Endothelial cell of umbilical vein (primary cell): ENCODE measurements at regions not wholly inside any gene's neighbourhood (a gene's known extent, or its start where the extent isn't known, plus 50 kb on each side); places are given as distances from the start of the nearest gene placed in this dataset.

Experiments used
- BruUV-seq: library from RNA; stranded (reverse); fragments of 400-500 nt; replicated peaks from 2 replicates; lab custom pipeline; 2021; lab: Mats Ljungman, UMichigan
- CTCF ChIA-PET: fragments of 300-600, 350-600 bp; sonication (Branson Sonifier 250); formaldehyde crosslinking; loops from one replicate; lab custom pipeline; 2021; ENCODE audit warnings: antibody characterized with exemption, inconsistent platforms; lab: Charles Lee
- POLR2A ChIA-PET: fragments of 300-600, 350-600 bp; sonication (Branson Sonifier 250); formaldehyde crosslinking; loops from one replicate; lab custom pipeline; 2021; ENCODE audit warnings: antibody characterized with exemption, inconsistent platforms; lab: Charles Lee
- DNase-seq: peaks from one replicate; pipeline ENCODE4 v3.0.0-alpha.2; 2011; ENCODE audit warnings: low read depth, low spot score
- FAIRE-seq: peaks from 2 replicates; lab custom pipeline; 2011; peaks lifted over from hg19 to GRCh38; lab: Jason Lieb, UNC
- H2AFZ ChIP-seq: 2 replicates; pipeline ENCODE4 v1.6.0; 2012; ENCODE audit warnings: low read depth, low read length, control low read depth, inconsistent platforms
- H3K27ac ChIP-seq: 2 replicates; pipeline ENCODE4 v1.5.1; 2011; ENCODE audit warnings: low read depth, mild to moderate bottlenecking, control low read depth, low read length, moderate library complexity; ENCODE audit not compliant: insufficient read depth
- H3K27me3 ChIP-seq, 2 experiments: 2 replicates each; pipeline versions ENCODE4 v1.6.0 to v1.6.1; 2011; ENCODE audit warnings: low read length in 2 of 2, mixed read lengths in 1 of 2; ENCODE audit not compliant: control insufficient read depth in 2 of 2, insufficient read depth in 2 of 2
- H3K36me3 ChIP-seq, 2 experiments: 2 replicates in 1 of 2; 3 replicates in 1 of 2; pipeline ENCODE4 v1.5.1; 2011; ENCODE audit warnings: low read length in 2 of 2, mild to moderate bottlenecking in 1 of 2, moderate library complexity in 1 of 2; ENCODE audit not compliant: control insufficient read depth in 2 of 2, insufficient read depth in 2 of 2; ENCODE audit errors: extremely low read depth in 1 of 2
- H3K4me1 ChIP-seq: 3 replicates; pipeline ENCODE4 v1.5.1; 2011; ENCODE audit warnings: mild to moderate bottlenecking, low read length; ENCODE audit not compliant: control insufficient read depth, insufficient read depth; ENCODE audit errors: extremely low read depth
- H3K4me2 ChIP-seq: 2 replicates; pipeline ENCODE4 v1.6.1; 2011; ENCODE audit warnings: low read length, control low read depth, mixed read lengths; ENCODE audit not compliant: insufficient read depth
- H3K4me3 ChIP-seq, 3 experiments: fragments of 200-600 bp in 1 of 3; sonication (generic), shearing (Covaris generic) in 1 of 3; replicated peaks in 1 of 3; 2 replicates each; pipeline ENCODE4 v1.5.1; 2011 to 2016; ENCODE audit warnings: control low read depth in 3 of 3, low read length in 3 of 3, mild to moderate bottlenecking in 2 of 3, inconsistent platforms in 1 of 3, low read depth in 1 of 3, moderate library complexity in 1 of 3; ENCODE audit not compliant: insufficient read depth in 1 of 3
- H3K79me2 ChIP-seq: 2 replicates; pipeline ENCODE4 v1.6.0; 2012; ENCODE audit warnings: low read length, inconsistent platforms; ENCODE audit not compliant: control insufficient read depth, insufficient read depth
- H3K9ac ChIP-seq: replicated peaks from 2 replicates; pipeline ENCODE3; 2011; ENCODE audit warnings: low read length, control low read depth; ENCODE audit not compliant: insufficient read depth; ENCODE audit errors: extremely low read depth
- H3K9me1 ChIP-seq: replicated peaks from 3 replicates; pipeline ENCODE4 v1.6.0; 2011; ENCODE audit warnings: mild to moderate bottlenecking, low read length; ENCODE audit not compliant: control insufficient read depth, insufficient read depth; ENCODE audit errors: extremely low read depth
- H3K9me3 ChIP-seq: replicated peaks from 2 replicates; pipeline ENCODE4 v1.5.1; 2012; ENCODE audit warnings: low read length, inconsistent platforms; ENCODE audit not compliant: control insufficient read depth, insufficient read depth
- H4K20me1 ChIP-seq: replicated peaks from 2 replicates; pipeline ENCODE3; 2011; ENCODE audit warnings: mild to moderate bottlenecking, low read length; ENCODE audit not compliant: control insufficient read depth, insufficient read depth; ENCODE audit errors: extremely low read depth
- CTCF ChIP-seq, 2 donors: IDR thresholded peaks; 1 replicate in 1 of 2; 2 replicates in 1 of 2; pipeline ENCODE4 v1.5.1; 2011; ENCODE audit warnings: low read length in 2 of 2, mild to moderate bottlenecking in 2 of 2, moderate library complexity in 2 of 2, control low read depth in 1 of 2, inconsistent platforms in 1 of 2, low read depth in 1 of 2; ENCODE audit not compliant: insufficient read depth in 1 of 2; ENCODE audit errors: extremely low read depth in 1 of 2
- EZH2 ChIP-seq: IDR thresholded peaks from 2 replicates; pipeline ENCODE4 v1.6.1; 2012; ENCODE audit warnings: borderline replicate concordance, low read depth, mild to moderate bottlenecking, moderate library complexity, low read length, inconsistent platforms; ENCODE audit not compliant: severe bottlenecking
- FOS ChIP-seq: IDR thresholded peaks from 2 replicates; pipeline ENCODE4 v1.6.1; 2011; ENCODE audit warnings: mild to moderate bottlenecking, low read length, moderate library complexity, borderline replicate concordance; ENCODE audit not compliant: insufficient read depth
- GATA2 ChIP-seq: IDR thresholded peaks from 2 replicates; pipeline ENCODE4 v1.7.0; 2011; ENCODE audit warnings: low read depth, mild to moderate bottlenecking, moderate library complexity, mixed read lengths, low read length; ENCODE audit not compliant: insufficient read length, insufficient read depth
- JUN ChIP-seq: IDR thresholded peaks from 2 replicates; pipeline ENCODE4 v1.6.1; 2011; ENCODE audit warnings: borderline replicate concordance, low read depth; ENCODE audit not compliant: insufficient read length, insufficient read depth
- MAX ChIP-seq: IDR thresholded peaks from 2 replicates; pipeline ENCODE4 v1.6.1; 2011; ENCODE audit not compliant: insufficient read depth, insufficient read length
- MYC ChIP-seq: IDR thresholded peaks from one replicate; pipeline ENCODE4 v1.6.1; 2011; ENCODE audit warnings: mild to moderate bottlenecking, low read depth, low read length
- POLR2A ChIP-seq: IDR thresholded peaks from 2 replicates; pipeline ENCODE4 v1.6.1; 2012; ENCODE audit warnings: low read depth, mild to moderate bottlenecking, control low read depth, low read length
- POLR2AphosphoS5 ChIP-seq: IDR thresholded peaks from 2 replicates; pipeline ENCODE4 v1.6.1; 2012; ENCODE audit warnings: low read depth, mild to moderate bottlenecking, control low read depth, low read length, moderate library complexity; ENCODE audit not compliant: insufficient read depth
- dilution Hi-C: fragments of 300-500 bp; cut with MboI; formaldehyde crosslinking; loops from one replicate; pipeline ENCODE4 v1.15.0; 2019; ENCODE audit warnings: low sequenced_read_pairs; ENCODE audit not compliant: extremely low pct_ligation_motif_present
- intact Hi-C: fragments of 100-400 bp; cut with micrococcal nuclease; formaldehyde crosslinking; loops from one replicate; pipeline ENCODE4 v1.10.0; 2022

- no peak overlapping the region for H3K4me2 ChIP-seq
- H3K36me3 ChIP-seq, result no peaks in the 10 kb centered on the region
- no peak overlapping the region for H2AFZ ChIP-seq
- POLR2A ChIA-PET, result no interaction called here
- H3K9me1 ChIP-seq, result no peaks in the 10 kb centered on the region
- no peaks in the 10 kb centered on the region for H3K4me1 ChIP-seq
- H3K79me2 ChIP-seq, result no peaks in the 10 kb centered on the region
- intact Hi-C loops (no loop called here), dilution Hi-C loops (no loop called here)
- no TSS peak for BruUV-seq
- H3K4me3 ChIP-seq, result no peak overlapping the region
- CTCF ChIA-PET, result interaction anchor here (0.7 kb wide), 1 partner anchor 115 kb away, joined by 3 read pairs; no protein-coding TSS in a partner anchor
- H3K27ac ChIP-seq, result no peak overlapping the region
- H4K20me1 ChIP-seq, result no peaks in the 10 kb centered on the region
- H3K9ac ChIP-seq, result no peak overlapping the region
- TF ChIP-seq FOS (no peak), JUN (no peak), POLR2A (no peak), CTCF (IDR thresholded peaks at IDR 0.05; ENCODE audit: extremely low read depth in 1 of 2, insufficient read depth in 1 of 2, low read depth in 1 of 2, low read length in 2 of 2) (no peak), EZH2 (no peak), POLR2AphosphoS5 (no peak), MYC (no peak), MAX (no peak), GATA2 (no peak)
- DNase-seq (no peak), FAIRE-seq (no peak)
- H3K27me3 ChIP-seq, result peaks cover 0 to 5% of the 10 kb centered on the region in 2 experiments
- no peaks in the 10 kb centered on the region for H3K9me3 ChIP-seq
These were observed 180.8 kb upstream of the MGAT5 start for GRCh38 chr2:134073023-134073422.
